ENCODE measurements at regions not wholly inside any gene's neighbourhood (a gene's known extent, or its start where the extent isn't known, plus 50 kb on each side); places are given as distances from the start of the nearest gene placed in this dataset.

DNA sequence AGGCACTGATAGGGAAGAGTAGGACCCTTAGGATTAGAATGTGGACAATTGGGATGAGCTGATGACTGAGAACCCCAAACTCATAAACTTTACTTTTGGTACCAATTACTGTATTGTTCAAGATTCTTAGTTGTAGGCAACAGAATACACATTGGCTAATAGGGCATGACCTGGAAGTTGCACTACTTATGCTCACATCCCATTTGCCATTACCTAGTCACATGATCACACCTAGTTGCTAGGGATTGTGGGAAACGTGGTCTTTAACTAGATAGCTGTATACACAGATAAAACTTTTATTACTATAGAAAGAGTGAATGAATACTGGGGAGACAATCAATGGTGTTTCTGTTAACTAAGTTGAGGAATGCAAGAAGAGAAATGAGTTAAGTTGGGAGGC, 113.4 kb upstream of the AKIRIN2 start:
- no peaks in the 10 kb centered on the region for H3K36me3 ChIP-seq
- H3K4me1 ChIP-seq = no peaks in the 10 kb centered on the region
- intact Hi-C loops (cut with DNase I) = no loop called here
- WGBS, 2 donors = 38 to 71% methylated on average over 1 of the region's 1 CpG
- no peak for DNase-seq
- no peak for ATAC-seq
- H3K27me3 ChIP-seq = no peaks in the 10 kb centered on the region
- H3K9me3 ChIP-seq = no peaks in the 10 kb centered on the region
- H3K27ac ChIP-seq = no peak overlapping the region
- H3K4me3 ChIP-seq = no peak overlapping the region
- FAIRE-seq = no peak
- TF ChIP-seq, protein P1, sequence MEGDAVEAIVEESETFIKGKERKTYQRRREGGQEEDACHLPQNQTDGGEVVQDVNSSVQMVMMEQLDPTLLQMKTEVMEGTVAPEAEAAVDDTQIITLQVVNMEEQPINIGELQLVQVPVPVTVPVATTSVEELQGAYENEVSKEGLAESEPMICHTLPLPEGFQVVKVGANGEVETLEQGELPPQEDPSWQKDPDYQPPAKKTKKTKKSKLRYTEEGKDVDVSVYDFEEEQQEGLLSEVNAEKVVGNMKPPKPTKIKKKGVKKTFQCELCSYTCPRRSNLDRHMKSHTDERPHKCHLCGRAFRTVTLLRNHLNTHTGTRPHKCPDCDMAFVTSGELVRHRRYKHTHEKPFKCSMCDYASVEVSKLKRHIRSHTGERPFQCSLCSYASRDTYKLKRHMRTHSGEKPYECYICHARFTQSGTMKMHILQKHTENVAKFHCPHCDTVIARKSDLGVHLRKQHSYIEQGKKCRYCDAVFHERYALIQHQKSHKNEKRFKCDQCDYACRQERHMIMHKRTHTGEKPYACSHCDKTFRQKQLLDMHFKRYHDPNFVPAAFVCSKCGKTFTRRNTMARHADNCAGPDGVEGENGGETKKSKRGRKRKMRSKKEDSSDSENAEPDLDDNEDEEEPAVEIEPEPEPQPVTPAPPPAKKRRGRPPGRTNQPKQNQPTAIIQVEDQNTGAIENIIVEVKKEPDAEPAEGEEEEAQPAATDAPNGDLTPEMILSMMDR (IDR thresholded peaks at IDR 0.05) = no peak

DNA sequence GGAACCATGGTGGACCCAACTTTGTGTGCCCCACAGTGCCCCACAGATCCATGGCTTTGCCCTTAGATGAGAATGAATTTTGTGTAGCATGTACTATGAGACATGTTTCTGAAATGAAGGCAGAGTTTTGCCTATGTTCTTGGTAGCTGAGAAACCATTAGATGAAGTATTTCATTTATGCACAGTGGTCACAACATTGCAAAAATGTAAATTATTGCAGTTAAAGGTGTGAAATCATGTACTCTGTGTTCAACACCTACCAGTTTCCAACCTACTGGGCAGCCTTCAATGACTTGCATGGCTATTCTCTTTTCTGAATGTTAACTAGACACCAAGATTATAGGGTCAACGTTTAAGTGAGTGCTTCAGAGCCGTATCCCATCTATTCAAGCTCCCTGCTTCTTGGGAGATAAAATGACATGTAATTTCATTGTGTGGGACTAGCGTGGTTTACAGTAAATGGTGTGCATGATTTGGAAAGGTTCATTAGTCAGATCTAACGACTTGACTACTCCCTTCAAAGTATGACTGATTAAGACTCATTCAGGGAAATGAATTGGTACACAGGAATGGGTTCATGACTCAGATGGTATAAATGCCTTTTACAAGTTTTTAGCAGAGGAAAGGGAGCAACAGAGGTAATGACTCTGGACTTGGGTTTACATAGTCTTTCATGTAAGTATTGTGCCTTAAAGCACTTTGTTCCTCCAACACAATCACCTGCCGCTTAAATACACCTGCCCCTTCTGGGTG, 106.1 kb upstream of the AKIRIN2 start:
- intact Hi-C loops (cut with DNase I) = no loop called here
- TF ChIP-seq, protein P1 (IDR thresholded peaks at IDR 0.05) = no peak
- WGBS, 2 donors = 69 to 81% methylated on average over 5 of the region's 5 CpGs
- Histone ChIP-seq H3K4me1 (no peaks in the 10 kb centered on the region), H3K4me3 (no peak overlapping the region), H3K27ac (no peak overlapping the region), H3K27me3 (no peaks in the 10 kb centered on the region), H3K36me3 (no peaks in the 10 kb centered on the region), H3K9me3 (no peaks in the 10 kb centered on the region)
- FAIRE-seq = no peak
- ATAC-seq = no peak
- DNase-seq = no peak

DNA sequence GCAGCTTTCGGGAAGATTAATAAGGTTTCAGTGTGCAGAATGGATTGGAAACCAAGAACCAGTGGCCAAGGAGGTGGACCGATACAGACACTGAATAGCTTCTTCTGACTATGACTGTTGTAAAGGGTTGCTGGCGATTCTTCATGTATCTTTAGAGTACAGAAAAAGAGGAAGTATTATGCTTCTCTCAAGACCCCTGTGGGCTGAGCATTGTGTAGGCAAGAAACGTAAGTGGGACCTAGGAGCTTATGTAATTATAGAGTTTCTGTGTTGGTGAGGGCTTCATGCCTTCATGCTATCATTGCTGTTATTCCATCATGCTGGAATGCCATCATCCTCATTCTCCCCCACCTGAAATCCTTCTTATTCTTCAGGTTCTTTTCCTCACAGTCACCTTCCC, 105.4 kb upstream of the AKIRIN2 start:
- WGBS, 2 donors = 81 to 83% methylated on average over 4 of the region's 4 CpGs

DNA sequence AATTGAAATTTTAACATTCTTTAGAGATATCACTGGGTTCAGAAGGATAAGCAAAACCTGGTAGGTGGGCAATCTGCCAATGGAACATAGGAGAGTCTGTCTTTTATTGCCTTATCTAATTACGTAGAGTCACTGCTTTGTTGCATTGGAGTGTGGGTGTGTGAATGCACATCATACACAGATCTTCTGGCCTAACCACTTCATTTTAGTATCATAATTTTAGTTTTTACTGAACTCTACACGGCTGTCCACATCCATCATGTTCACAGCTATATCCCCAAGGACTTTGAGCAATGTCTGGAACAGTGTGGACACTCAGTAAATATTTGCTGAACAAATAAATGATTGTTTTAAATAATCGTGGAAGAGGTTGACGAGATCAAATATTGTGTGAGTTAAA, 104.6 kb upstream of the AKIRIN2 start:
- H3K4me1 ChIP-seq = no peaks in the 10 kb centered on the region
- H3K9me3 ChIP-seq = no peaks in the 10 kb centered on the region
- no peaks in the 10 kb centered on the region for H3K36me3 ChIP-seq
- ATAC-seq = peak in 3 of 4 donors; percentile 29 to 41 (median 36)
- WGBS, 2 donors = 6% methylated on average over 4 of the region's 4 CpGs
- no peak for DNase-seq
- TF ChIP-seq, protein P1 (IDR thresholded peaks at IDR 0.05) = no peak
- H3K27ac ChIP-seq = no peak overlapping the region
- FAIRE-seq = no peak
- H3K4me3 ChIP-seq = no peak overlapping the region
- intact Hi-C loops (cut with DNase I) = no loop called here
- H3K27me3 ChIP-seq = no peaks in the 10 kb centered on the region

More for the DNA sequence above, 105.4 kb upstream of the AKIRIN2 start:
- H3K27me3 ChIP-seq = no peaks in the 10 kb centered on the region
- no peaks in the 10 kb centered on the region for H3K9me3 ChIP-seq
- DNase-seq (no peak), ATAC-seq (no peak), FAIRE-seq (no peak)
- H3K36me3 ChIP-seq = no peaks in the 10 kb centered on the region
- intact Hi-C loops (cut with DNase I) = no loop called here
- H3K27ac ChIP-seq = no peak overlapping the region
- H3K4me1 ChIP-seq = no peaks in the 10 kb centered on the region
- TF ChIP-seq, protein P1 (IDR thresholded peaks at IDR 0.05) = no peak
- H3K4me3 ChIP-seq = no peak overlapping the region

DNA sequence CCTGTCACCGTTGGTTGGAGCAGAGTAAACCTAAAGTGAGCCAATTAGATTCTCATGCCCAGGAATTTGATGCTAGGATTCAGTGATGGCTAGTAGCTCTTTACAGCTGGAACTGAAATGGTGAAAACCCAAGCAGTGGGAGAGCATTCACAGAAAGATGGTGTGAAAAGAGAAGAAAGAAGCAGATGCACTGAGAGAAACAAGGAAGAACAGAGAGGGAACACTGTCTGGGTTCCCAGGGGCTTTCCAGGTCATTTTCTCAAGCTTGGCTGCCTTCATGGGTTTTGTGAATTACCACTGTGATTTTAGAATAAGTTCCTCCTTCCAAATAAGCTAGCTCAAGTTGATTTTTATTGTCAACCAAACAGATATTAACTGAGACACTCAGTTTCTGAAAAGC, 104.1 kb upstream of the AKIRIN2 start:
- Histone ChIP-seq H3K36me3 (no peaks in the 10 kb centered on the region), H3K27ac (no peak overlapping the region), H3K4me1 (no peaks in the 10 kb centered on the region), H3K27me3 (peaks cover 0 to 4% (median 0%) of the 10 kb centered on the region in 4 donors), H3K9me3 (no peaks in the 10 kb centered on the region), H3K4me3 (no peak overlapping the region)
- ATAC-seq = no peak
- intact Hi-C loops (cut with DNase I) = no loop called here
- no peak for FAIRE-seq
- 48 to 68% methylated on average over 1 of the region's 1 CpG for WGBS, 2 donors
- TF ChIP-seq, protein P1 (IDR thresholded peaks at IDR 0.05) = no peak
- DNase-seq = no peak
